ENCODE measurements at regions not wholly inside any gene's neighbourhood (a gene's known extent, or its start where the extent isn't known, plus 50 kb on each side); places are given as distances from the start of the nearest gene placed in this dataset.
"Not testable (repeated sequence)": the region's sequence is repeated elsewhere in the genome, so short reads cannot be mapped to it uniquely, and the experiment has no call there.

- TF ChIP-seq CTCF, POLR2A, EP300 (IDR thresholded peaks at IDR 0.05): not testable (repeated sequence)
Observed at GRCh38 chr9:117642571-117643287, 61.5 kb upstream of the TLR4 start.
